Sigmoid colon (tissue), 4 donors: ENCODE measurements at regions not wholly inside any gene's neighbourhood (a gene's known extent, or its start where the extent isn't known, plus 50 kb on each side); places are given as distances from the start of the nearest gene placed in this dataset.

Experiments
- EP300 ChIP-seq, 4 donors: sonication (generic); formaldehyde crosslinking; IDR thresholded peaks; one replicate each; pipeline ENCODE4 v1.6.1; 2017; ENCODE audit warnings: antibody characterized with exemption in 4 of 4
- POLR2A ChIP-seq, 2 donors: fragments of 450-650 bp; IDR thresholded peaks; one replicate each; pipeline ENCODE4 v1.6.1; 2016; ENCODE audit warnings: antibody characterized with exemption in 2 of 2, mild to moderate bottlenecking in 2 of 2, moderate library complexity in 2 of 2
- POLR2AphosphoS5 ChIP-seq, 4 donors: sonication (generic); formaldehyde crosslinking; IDR thresholded peaks; one replicate each; pipeline ENCODE4 v1.6.1; 2017; ENCODE audit warnings: antibody characterized with exemption in 4 of 4
- TF ChIP-seq, protein P1 (sequence below), 4 experiments: fragments of 450-650 bp in 3 of 4; fragments of 200-600 bp in 1 of 4; IDR thresholded peaks; one replicate each; pipeline ENCODE4 v1.5.1; 2016 to 2019; ENCODE audit warnings: antibody characterized with exemption in 4 of 4, mild to moderate bottlenecking in 3 of 4, moderate library complexity in 2 of 4

DNA sequence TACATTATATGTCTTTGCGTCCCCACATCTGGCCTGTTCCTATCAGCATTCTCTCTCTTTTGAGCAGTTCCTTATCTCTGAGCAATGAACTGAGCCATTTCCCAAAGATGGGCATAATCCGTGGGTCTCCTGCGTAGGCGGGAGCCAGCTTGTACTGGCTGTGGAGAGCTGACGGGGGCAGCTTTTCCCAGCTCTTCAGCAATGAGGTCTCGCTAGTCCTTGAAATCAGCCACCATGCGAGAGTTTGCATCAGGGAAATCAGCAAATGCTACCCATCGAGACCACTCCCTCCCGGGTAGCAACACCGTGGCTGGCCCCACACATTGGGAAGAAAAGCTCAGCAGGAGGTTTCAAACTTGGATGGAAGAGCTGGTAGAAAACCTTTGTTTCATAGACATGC, 51.9 kb upstream of the FAM180A start:
- TF ChIP-seq, protein P1, sequence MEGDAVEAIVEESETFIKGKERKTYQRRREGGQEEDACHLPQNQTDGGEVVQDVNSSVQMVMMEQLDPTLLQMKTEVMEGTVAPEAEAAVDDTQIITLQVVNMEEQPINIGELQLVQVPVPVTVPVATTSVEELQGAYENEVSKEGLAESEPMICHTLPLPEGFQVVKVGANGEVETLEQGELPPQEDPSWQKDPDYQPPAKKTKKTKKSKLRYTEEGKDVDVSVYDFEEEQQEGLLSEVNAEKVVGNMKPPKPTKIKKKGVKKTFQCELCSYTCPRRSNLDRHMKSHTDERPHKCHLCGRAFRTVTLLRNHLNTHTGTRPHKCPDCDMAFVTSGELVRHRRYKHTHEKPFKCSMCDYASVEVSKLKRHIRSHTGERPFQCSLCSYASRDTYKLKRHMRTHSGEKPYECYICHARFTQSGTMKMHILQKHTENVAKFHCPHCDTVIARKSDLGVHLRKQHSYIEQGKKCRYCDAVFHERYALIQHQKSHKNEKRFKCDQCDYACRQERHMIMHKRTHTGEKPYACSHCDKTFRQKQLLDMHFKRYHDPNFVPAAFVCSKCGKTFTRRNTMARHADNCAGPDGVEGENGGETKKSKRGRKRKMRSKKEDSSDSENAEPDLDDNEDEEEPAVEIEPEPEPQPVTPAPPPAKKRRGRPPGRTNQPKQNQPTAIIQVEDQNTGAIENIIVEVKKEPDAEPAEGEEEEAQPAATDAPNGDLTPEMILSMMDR (IDR thresholded peaks at IDR 0.05), result no peak
- TF ChIP-seq POLR2A (IDR thresholded peaks at IDR 0.05) (no peak), POLR2AphosphoS5 (IDR thresholded peaks at IDR 0.05) (no peak), EP300 (IDR thresholded peaks at IDR 0.05) (no peak)
